Mesothelial cell of epicardium (in vitro differentiated cells): ENCODE measurements at regions not wholly inside any gene's neighbourhood (a gene's known extent, or its start where the extent isn't known, plus 50 kb on each side); places are given as distances from the start of the nearest gene placed in this dataset.

Experiments used
- DNase-seq, 2 experiments: peaks; one replicate each; pipeline ENCODE4 v3.0.0; 2021; ENCODE audit warnings: low spot score in 2 of 2; ENCODE audit not compliant: unreplicated experiment in 2 of 2
- H3K27ac Mint-ChIP-seq: 2 replicates; pipeline ENCODE4 v1.8.0; 2021; ENCODE audit warnings: mixed read lengths
- H3K27me3 Mint-ChIP-seq: 2 replicates; pipeline ENCODE4 v1.8.0; 2021; ENCODE audit warnings: low read depth, mixed read lengths
- H3K36me3 Mint-ChIP-seq: 2 replicates; pipeline ENCODE4 v1.8.0; 2021; ENCODE audit warnings: mixed read lengths
- H3K4me1 Mint-ChIP-seq: 2 replicates; pipeline ENCODE4 v1.8.0; 2021; ENCODE audit warnings: mixed read lengths
- H3K4me3 Mint-ChIP-seq: 2 replicates; pipeline ENCODE4 v1.8.0; 2021; ENCODE audit warnings: mild to moderate bottlenecking, moderate library complexity, mixed read lengths
- H3K9me3 Mint-ChIP-seq: 2 replicates; pipeline ENCODE4 v1.8.0; 2021; ENCODE audit warnings: mixed read lengths
- CTCF ChIP-seq: fragments of 200-600 bp; sonication (generic); IDR thresholded peaks from one replicate; pipeline ENCODE4 v1.5.0; 2021; ENCODE audit warnings: antibody characterized with exemption; ENCODE audit not compliant: unreplicated experiment

GRCh38 chr4:110367156-110367555, 108.8 kb upstream of the ENPEP start:
- H3K4me3 Mint-ChIP-seq, result no peak overlapping the region
- no peaks in the 10 kb centered on the region for H3K27me3 Mint-ChIP-seq
- peaks cover 7% of the 10 kb centered on the region for H3K9me3 Mint-ChIP-seq
- peaks cover 9% of the 10 kb centered on the region for H3K4me1 Mint-ChIP-seq
- no peak overlapping the region for H3K27ac Mint-ChIP-seq
- TF ChIP-seq CTCF, result no peak
- no peak for DNase-seq
- no peaks in the 10 kb centered on the region for H3K36me3 Mint-ChIP-seq

GRCh38 chr4:110365761-110366160, 110.2 kb upstream of the ENPEP start:
- no peak for DNase-seq
- H3K27ac Mint-ChIP-seq, result no peak overlapping the region
- H3K4me3 Mint-ChIP-seq, result no peak overlapping the region
- no peaks in the 10 kb centered on the region for H3K27me3 Mint-ChIP-seq
- H3K36me3 Mint-ChIP-seq, result no peaks in the 10 kb centered on the region
- TF ChIP-seq CTCF, result no peak
- peaks cover 7% of the 10 kb centered on the region for H3K9me3 Mint-ChIP-seq
- peaks cover 15% of the 10 kb centered on the region for H3K4me1 Mint-ChIP-seq

GRCh38 chr4:110364911-110365520, 110.9 kb upstream of the ENPEP start:
- Mint-ChIP-seq H3K27me3 (no peaks in the 10 kb centered on the region), H3K27ac (no peak overlapping the region), H3K4me3 (no peak overlapping the region), H3K36me3 (no peaks in the 10 kb centered on the region), H3K9me3 (peaks cover 6% of the 10 kb centered on the region), H3K4me1 (peaks cover 15% of the 10 kb centered on the region)
- no peak for TF ChIP-seq CTCF
- DNase-seq, result no peak

- Mint-ChIP-seq H3K27ac (no peak overlapping the region), H3K27me3 (no peaks in the 10 kb centered on the region), H3K36me3 (no peaks in the 10 kb centered on the region), H3K4me3 (no peak overlapping the region), H3K4me1 (peaks cover 15% of the 10 kb centered on the region), H3K9me3 (no peaks in the 10 kb centered on the region)
- DNase-seq, result no peak
- no peak for TF ChIP-seq CTCF
Observed at GRCh38 chr4:110361921-110362320, 114.0 kb upstream of the ENPEP start.

- Mint-ChIP-seq H3K36me3 (no peaks in the 10 kb centered on the region), H3K4me3 (no peak overlapping the region), H3K4me1 (peaks cover 9% of the 10 kb centered on the region), H3K27ac (no peak overlapping the region), H3K9me3 (no peaks in the 10 kb centered on the region), H3K27me3 (no peaks in the 10 kb centered on the region)
- TF ChIP-seq CTCF, result no peak
- no peak for DNase-seq
Observed at GRCh38 chr4:110359076-110359475, 116.9 kb upstream of the ENPEP start.

- Mint-ChIP-seq H3K4me3 (no peak overlapping the region), H3K27me3 (no peaks in the 10 kb centered on the region), H3K9me3 (no peaks in the 10 kb centered on the region), H3K36me3 (no peaks in the 10 kb centered on the region), H3K4me1 (peaks cover 9% of the 10 kb centered on the region), H3K27ac (no peak overlapping the region)
- TF ChIP-seq CTCF, result no peak
- DNase-seq, result no peak
Observed at GRCh38 chr4:110357521-110357920, 118.4 kb upstream of the ENPEP start.
